ENCODE measurements at regions not wholly inside any gene's neighbourhood (a gene's known extent, or its start where the extent isn't known, plus 50 kb on each side); places are given as distances from the start of the nearest gene placed in this dataset.
"Not testable (repeated sequence)": the region's sequence is repeated elsewhere in the genome, so short reads cannot be mapped to it uniquely, and the experiment has no call there.

- DNase-seq = peak; percentile 80
These were observed 96.2 kb upstream of the BTN3A2 start for GRCh38 chr6:26268659-26269402.

DNA sequence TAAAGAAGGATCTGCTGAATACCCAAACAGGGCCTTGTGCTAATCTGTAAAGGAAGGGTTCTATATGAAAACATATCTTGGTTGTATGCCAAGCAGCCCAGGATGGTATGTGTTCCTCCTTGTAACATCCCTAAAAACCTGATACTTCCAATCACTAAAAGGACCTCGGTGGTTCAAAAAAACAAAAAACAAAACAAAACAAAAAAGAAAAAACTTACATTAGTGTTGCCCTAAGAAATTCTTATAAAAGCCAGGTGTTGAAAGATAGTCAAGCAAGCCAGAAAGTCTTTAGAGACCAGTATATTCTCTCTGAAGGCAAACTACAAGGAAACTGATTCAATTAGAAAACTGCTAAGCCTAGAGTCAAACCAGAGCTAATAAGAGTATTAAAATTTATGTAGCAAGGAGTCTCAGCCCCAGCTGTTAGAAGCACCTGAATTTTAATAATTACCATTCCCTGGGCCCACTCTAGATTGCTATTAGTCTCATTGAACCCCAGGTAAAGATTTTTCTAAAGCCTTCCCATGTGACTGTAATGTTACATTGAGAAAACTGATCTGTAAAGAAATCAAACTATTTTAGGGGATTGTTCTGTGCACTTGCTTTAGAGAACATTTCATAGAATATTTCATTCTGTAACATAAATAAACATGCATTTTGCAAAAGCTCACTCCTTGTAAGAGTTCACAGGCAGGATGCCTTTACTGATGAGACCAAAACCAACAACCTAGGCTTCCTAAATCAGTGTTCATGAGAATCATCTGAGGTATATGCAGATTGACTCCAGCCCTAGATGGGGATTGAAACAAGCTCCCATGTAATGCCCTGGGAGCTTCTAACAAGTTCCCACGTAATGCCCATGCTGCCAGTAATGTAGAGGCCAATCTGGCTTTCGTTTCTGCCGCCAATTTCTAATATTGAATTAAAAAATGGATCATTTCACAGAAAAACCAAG is 95.2 kb upstream of the BTN3A2 start:
- DNase-seq = peak; percentile 72

DNA sequence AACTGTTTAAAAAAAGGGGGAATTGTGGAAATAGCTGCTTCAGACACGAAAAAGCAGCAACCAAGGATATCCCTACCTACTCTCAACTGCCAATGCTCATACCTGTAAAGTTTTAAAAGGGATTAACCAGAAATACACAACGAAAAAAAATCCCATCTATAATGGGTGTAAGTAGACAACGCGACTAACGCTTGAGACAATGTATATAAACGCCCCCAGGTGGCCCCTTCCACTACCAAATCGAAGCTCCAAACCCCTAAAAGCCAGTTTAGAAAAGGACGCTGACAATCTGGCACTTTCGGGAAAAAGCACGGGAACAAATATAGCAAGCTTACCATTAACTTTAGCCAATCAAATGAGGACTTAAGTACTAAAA is 94.5 kb upstream of the BTN3A2 start:
- peak; percentile 76 for DNase-seq

DNA sequence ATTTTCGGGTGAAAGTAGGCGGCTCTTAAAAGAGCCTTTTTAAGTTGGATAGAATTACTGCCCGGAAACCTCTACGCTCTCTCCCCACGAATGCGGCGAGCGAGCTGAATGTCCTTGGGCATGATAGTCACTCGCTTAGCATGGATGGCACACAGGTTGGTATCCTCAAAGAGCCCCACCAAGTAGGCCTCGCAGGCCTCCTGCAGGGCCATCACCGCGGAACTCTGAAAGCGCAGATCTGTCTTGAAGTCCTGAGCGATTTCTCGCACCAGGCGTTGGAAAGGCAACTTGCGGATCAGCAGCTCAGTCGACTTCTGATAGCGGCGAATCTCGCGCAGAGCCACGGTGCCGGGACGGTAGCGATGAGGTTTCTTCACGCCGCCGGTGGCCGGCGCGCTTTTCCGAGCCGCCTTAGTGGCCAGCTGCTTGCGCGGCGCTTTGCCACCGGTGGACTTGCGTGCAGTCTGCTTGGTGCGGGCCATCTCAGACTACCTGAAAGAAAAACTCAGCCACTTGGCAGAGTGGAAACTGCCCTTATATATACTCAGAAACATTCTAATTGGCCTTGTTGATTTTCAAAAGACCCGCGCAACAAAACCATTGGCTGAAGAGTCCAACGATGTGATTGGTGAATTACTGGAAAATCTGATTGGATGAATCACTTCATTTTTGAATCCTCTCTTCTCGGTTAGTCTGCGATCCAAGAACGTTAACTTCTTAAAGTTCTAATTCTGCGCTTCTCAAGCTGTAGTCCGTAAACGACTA is 93.9 kb upstream of the BTN3A2 start:
- peak; percentile 95 for DNase-seq

GRCh38 chr6:26271668-26272024 is 93.4 kb upstream of the BTN3A2 start:
- no peak for DNase-seq

DNA sequence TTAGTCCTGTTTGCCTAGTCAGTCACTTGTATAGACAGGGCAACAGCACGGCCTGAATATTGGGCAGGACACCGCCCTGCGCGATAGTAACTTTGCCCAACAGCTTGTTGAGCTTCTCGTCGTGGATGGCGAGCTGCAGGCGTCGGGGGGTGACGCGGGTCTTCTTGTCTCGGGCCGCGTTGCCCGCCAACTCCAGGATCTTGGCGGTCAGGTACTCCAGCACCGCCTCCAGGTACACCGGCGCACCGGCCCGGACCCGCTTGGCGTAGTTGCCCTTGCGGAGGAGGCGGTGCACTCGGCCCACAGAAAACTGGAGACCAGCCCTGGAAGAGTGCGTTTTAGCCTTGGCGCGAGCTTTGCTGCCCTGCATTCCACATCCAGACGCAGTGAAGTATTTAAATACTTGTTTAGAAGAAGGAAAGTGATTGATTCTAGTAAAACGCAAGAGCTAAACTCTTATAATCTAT is 92.8 kb upstream of the BTN3A2 start:
- peak; percentile 68 for DNase-seq

DNA sequence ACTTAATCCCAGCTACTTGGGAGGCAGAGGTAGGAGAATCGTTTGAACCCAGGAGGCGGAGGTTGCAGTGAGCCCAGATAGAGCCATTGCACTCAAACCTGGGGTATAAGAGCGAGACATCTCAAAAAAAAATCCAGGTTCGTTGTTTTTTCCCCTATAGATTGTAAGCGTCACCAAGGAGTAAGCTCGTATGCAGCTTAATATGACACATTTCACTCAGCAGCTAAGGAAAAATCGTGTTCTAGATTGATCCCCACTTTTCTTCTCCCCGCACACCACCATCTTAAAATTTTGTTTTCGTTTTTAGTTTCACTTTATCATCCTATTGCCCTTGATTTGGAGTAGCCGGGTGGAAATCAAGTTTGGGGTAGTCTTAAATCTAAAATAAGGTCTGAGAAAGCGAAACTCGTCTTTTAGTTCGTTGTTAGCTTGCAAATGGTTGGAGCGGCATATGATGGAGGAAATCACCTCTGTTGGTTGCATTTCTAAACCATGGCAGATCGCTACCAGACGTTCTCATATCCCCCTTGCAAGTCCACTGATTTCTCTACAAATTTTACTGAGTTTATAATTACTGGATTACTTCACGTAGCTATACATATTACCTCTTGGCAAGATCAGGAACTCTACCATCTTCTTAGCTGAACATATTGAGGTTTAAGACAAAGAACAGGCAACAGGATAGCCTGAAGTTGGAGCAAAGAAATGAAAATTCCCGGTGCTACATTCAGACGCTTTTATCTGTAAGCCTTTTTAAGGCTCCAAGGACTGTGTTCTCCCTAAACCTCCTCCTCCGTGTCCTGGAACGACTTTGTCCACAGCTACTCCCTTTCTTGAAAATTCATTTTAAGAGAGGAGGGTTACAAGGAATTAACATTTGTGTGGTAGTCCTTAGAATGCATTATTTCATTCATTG is 91.1 kb upstream of the BTN3A2 start:
- DNase-seq = peak; percentile 62

DNA sequence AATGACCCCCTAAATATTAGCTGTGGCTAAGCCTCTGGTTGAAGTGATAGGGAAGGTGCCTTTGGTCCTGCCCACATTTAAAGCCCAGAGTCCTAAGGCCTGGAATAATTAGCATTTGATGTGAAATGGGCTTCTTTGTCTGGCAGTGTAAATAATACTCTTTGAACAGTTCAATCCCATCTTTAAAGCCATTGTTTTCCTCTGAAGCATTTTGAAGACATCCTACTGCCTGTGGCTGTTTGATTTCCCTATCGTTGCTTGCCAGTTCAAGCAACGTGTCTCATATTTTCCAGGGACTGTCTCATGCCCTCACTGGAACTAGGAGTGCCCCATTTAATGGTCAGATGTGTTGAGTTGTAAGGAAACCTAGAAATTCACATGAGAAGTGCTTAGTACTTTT is 89.3 kb upstream of the BTN3A2 start:
- no peak for DNase-seq

DNA sequence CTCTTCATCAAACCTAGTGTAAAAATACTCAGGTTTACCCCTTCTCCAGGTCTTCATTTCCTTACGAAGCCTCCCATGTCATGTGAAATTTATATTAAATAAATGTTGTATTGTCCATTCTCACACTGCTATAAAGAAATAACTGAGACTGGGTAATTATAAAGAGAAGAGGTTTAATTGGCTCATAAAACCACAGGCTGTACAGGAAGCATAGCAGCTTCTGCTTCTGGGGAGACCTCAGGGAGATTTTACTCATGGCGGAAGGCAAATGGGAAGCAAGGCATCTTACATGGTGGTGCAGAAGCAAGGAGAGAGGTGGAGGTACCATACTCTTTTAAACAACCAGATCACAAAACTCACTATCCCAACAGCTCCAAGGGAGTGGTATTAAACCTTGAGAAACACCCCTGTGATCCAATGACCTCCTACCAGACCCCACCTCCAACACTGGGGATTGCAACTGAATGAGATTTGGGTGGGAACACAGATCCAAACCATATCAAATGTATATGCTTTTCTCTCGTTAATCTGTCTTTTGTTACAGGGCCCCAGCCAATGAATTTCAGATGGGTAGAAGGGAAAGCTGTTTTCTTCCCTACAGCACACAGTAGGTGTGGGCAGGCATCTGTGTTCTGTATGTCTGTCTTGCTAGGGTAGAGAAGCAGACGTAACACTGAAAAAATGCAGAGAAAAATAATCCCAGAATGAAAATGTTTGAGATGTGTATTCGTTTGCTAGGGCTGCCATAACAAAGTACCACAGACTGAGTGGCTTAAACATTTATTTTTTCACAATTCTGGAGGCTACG is 88.0 kb upstream of the BTN3A2 start:
- no peak for DNase-seq

- DNase-seq = no peak
These were observed 86.5 kb upstream of the BTN3A2 start for GRCh38 chr6:26278536-26278935.

GRCh38 chr6:26279371-26279770 is 85.6 kb upstream of the BTN3A2 start:
- not testable (repeated sequence) for DNase-seq

DNA sequence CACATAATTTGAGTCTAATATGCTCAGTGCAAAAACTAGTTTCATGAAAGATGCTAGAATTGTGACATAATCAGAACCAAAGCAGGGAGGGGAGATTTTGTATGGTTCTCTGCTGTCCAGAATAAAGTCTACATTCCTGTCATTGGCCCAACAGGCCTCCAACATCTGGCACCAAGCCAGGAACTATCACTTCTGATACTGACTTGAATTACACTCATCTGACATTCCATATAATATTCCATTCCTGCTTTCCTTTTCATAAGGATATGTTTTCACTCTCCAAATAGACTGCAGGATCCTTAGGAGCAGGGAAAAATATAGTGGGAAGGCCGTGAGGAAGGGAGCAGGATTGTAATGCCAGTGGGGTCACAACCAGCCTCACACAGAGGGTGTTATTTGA is 84.6 kb upstream of the BTN3A2 start:
- no peak for DNase-seq

DNA sequence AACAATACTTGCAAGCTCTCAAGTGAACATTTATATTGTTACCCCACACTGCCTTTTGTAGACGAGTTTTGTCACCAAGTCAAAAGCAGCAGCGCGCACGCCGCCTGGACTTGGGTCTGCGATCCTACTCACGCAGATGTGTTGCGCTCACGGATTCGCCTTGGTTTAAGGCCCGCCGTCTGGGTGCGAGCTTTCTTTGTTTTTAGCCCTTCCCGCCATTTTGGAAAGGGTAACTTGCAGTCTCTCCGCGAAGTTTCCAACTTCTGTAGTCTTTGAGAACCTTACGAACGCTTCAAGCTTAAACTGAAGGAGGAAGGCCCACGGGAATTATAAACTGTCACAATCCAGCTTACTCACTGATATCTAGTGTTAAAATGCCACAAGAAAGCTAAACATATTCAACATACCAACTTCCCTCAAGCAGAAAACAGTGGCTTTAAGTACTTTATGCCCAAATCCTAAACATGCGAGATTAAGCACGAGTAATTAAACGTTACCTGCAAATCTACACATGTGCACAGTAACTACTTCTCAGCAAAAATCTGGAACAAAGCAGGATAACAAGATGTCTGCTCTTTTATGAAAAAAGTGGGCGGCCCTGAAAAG is 80.4 kb upstream of the BTN3A2 start:
- DNase-seq = peak; percentile 79

DNA sequence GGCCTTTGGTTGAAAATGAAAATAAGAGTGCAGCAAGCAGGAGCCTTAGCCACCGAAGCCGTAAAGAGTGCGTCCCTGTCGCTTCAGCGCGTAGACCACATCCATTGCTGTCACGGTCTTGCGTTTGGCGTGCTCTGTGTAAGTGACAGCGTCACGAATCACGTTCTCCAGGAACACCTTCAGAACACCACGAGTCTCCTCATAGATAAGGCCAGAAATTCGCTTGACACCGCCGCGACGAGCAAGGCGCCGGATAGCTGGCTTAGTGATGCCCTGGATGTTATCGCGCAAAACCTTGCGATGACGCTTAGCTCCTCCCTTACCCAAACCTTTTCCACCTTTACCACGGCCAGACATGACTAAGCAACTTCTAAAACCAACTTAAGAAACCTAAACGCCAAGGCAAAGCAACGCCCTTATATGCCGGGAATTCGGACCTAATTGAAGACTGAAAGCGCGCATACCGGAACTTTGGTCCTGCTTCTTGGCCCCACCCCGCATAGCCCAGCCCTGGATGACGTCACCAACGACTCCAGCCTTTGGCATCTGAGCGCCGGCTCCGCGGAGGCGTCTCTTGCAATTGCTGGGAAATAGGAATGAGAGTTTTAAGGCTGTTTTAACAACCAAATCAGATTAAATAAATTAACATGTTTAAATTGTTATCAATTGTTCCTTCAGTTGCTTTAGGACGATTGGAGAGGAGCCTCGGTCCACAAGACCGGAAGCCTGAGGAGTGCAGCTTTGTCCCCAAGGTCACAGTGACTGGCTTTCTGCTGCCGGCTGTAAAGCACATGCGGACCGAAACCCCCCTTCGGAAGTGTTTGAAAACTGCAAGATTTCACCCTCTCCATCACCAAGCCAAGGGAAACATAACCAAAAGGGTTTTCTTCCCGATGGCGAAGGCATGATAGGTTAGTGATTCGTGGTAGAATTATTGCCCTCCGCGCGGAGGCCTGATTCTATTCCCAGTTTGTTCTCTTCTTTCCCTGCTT is 79.6 kb upstream of the BTN3A2 start:
- peak; percentile 98 for DNase-seq

GRCh38 chr6:26286168-26286877 is 78.7 kb upstream of the BTN3A2 start:
- peak; percentile 81 for DNase-seq

DNA sequence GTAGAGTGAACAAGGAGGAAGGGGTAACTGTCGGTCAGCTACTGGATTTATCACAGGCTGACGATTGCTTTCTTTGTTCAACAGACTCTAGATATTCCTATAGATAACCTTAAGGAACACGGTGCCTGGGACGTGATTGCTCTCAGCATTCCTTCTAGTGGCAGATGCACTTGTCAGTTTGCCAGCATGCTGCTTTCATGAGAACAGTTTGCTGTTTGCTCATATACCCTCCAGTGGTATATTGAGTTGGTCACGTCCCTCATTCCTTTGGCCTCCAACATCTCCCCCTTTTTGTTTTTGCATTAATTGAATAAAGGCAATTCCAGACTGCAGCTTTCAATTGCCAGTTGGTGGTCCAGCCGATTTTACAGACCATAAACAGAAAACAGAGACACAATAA is 76.8 kb upstream of the BTN3A2 start:
- DNase-seq = no peak

DNA sequence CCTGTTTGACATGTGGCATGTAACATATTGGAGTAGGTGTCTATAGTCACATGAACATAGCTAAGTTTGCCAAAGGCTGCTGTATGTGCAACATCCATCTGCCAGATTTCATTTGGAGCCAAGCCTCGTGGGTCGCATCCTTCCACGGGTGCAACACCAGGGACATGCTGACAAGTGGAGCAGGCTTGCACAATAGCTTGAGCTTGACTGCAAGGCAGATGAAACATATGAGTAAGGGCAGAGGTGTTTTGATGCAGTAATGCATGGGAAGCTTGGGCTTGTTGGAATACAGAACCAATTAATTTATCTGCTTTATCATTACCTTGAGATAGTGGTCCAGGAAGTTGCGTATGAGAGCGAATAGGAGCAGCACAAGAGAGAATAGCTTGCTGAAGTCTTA is 74.1 kb upstream of the BTN3A2 start:
- DNase-seq = no peak

- no peak for DNase-seq
These were observed 72.3 kb upstream of the BTN3A2 start for GRCh38 chr6:26292709-26293108.

GRCh38 chr6:26294302-26294701 is 70.7 kb upstream of the BTN3A2 start:
- DNase-seq = no peak
